ENCODE measurements at regions not wholly inside any gene's neighbourhood (a gene's known extent, or its start where the extent isn't known, plus 50 kb on each side); places are given as distances from the start of the nearest gene placed in this dataset.

GRCh38 chr6:150510576-150510975 lies 89.1 kb upstream of the PLEKHG1 start:
- H3K9me3 ChIP-seq (replicated peaks): no peaks in the 10 kb centered on the region
- no peaks in the 10 kb centered on the region for H3K4me1 ChIP-seq
- H3K27me3 ChIP-seq (ENCODE audit: low read depth): no peaks in the 10 kb centered on the region
- H3K36me3 ChIP-seq: no peaks in the 10 kb centered on the region
- intact Hi-C loops (cut with micrococcal nuclease): no loop called here
- DNase-seq: no peak
- no peak for TF ChIP-seq CTCF (IDR thresholded peaks at IDR 0.05; ENCODE audit: borderline replicate concordance)
- no peak overlapping the region for H3K27ac ChIP-seq (replicated peaks)
- H3K4me3 ChIP-seq: no peak overlapping the region

GRCh38 chr6:150511313-150511712 lies 88.4 kb upstream of the PLEKHG1 start:
- Histone ChIP-seq H3K9me3 (replicated peaks) (no peaks in the 10 kb centered on the region), H3K36me3 (no peaks in the 10 kb centered on the region), H3K4me1 (no peaks in the 10 kb centered on the region), H3K27me3 (ENCODE audit: low read depth) (no peaks in the 10 kb centered on the region), H3K27ac (replicated peaks) (no peak overlapping the region), H3K4me3 (no peak overlapping the region)
- TF ChIP-seq CTCF (IDR thresholded peaks at IDR 0.05; ENCODE audit: borderline replicate concordance): no peak
- no peak for DNase-seq
- intact Hi-C loops (cut with micrococcal nuclease): no loop called here

- no peaks in the 10 kb centered on the region for H3K27me3 ChIP-seq (ENCODE audit: low read depth)
- no peaks in the 10 kb centered on the region for H3K36me3 ChIP-seq
- no peaks in the 10 kb centered on the region for H3K9me3 ChIP-seq (replicated peaks)
- no peaks in the 10 kb centered on the region for H3K4me1 ChIP-seq
- no peak overlapping the region for H3K4me3 ChIP-seq
- intact Hi-C loops (cut with micrococcal nuclease): no loop called here
- DNase-seq: no peak
- H3K27ac ChIP-seq (replicated peaks): no peak overlapping the region
- TF ChIP-seq CTCF (IDR thresholded peaks at IDR 0.05; ENCODE audit: borderline replicate concordance): no peak
These were observed 84.8 kb upstream of the PLEKHG1 start for GRCh38 chr6:150514806-150515380.

- no peak for TF ChIP-seq CTCF (IDR thresholded peaks at IDR 0.05; ENCODE audit: borderline replicate concordance)
- H3K4me3 ChIP-seq: no peak overlapping the region
- no peak for DNase-seq
- no peak overlapping the region for H3K27ac ChIP-seq (replicated peaks)
- intact Hi-C loops (cut with micrococcal nuclease): no loop called here
- H3K4me1 ChIP-seq: peaks cover 6% of the 10 kb centered on the region
- H3K27me3 ChIP-seq (ENCODE audit: low read depth): no peaks in the 10 kb centered on the region
- no peaks in the 10 kb centered on the region for H3K9me3 ChIP-seq (replicated peaks)
- no peaks in the 10 kb centered on the region for H3K36me3 ChIP-seq
These were observed 83.5 kb upstream of the PLEKHG1 start for GRCh38 chr6:150516199-150516598.

- H3K36me3 ChIP-seq: no peaks in the 10 kb centered on the region
- no peaks in the 10 kb centered on the region for H3K9me3 ChIP-seq (replicated peaks)
- H3K27me3 ChIP-seq (ENCODE audit: low read depth): no peaks in the 10 kb centered on the region
- no peak for TF ChIP-seq CTCF (IDR thresholded peaks at IDR 0.05; ENCODE audit: borderline replicate concordance)
- H3K4me1 ChIP-seq: peaks cover 6% of the 10 kb centered on the region
- no peak overlapping the region for H3K27ac ChIP-seq (replicated peaks)
- intact Hi-C loops (cut with micrococcal nuclease): no loop called here
- no peak overlapping the region for H3K4me3 ChIP-seq
- no peak for DNase-seq
These were observed 82.5 kb upstream of the PLEKHG1 start for GRCh38 chr6:150517175-150517574.
